HFFc6 (cell line): ENCODE measurements at regions not wholly inside any gene's neighbourhood (a gene's known extent, or its start where the extent isn't known, plus 50 kb on each side); places are given as distances from the start of the nearest gene placed in this dataset.

Source experiments
- DNase-seq: peaks from one replicate; pipeline ENCODE4 v3.0.0-alpha.2; 2018
- H3K27ac Mint-ChIP-seq: 2 replicates; pipeline ENCODE4 v1.8.0; 2020; ENCODE audit warnings: mild to moderate bottlenecking, mixed read lengths
- H3K27me3 Mint-ChIP-seq: 2 replicates; pipeline ENCODE4 v1.8.0; 2021; ENCODE audit warnings: mild to moderate bottlenecking, moderate library complexity, mixed read lengths; ENCODE audit not compliant: insufficient read depth
- H3K36me3 Mint-ChIP-seq: 2 replicates; pipeline ENCODE4 v1.8.0; 2021; ENCODE audit warnings: low read depth, mixed read lengths
- H3K4me1 Mint-ChIP-seq: 2 replicates; pipeline ENCODE4 v1.8.0; 2020; ENCODE audit warnings: low read depth, mixed read lengths
- H3K4me3 Mint-ChIP-seq: 2 replicates; pipeline ENCODE4 v1.8.0; 2020; ENCODE audit warnings: mild to moderate bottlenecking, moderate library complexity, mixed read lengths
- H3K9me3 Mint-ChIP-seq: 2 replicates; pipeline ENCODE4 v1.8.0; 2020; ENCODE audit warnings: mild to moderate bottlenecking, mixed read lengths
- CTCF ChIP-seq: fragments of 200-600 bp; sonication (generic); IDR thresholded peaks from 2 replicates; pipeline ENCODE4 v1.5.0; 2021; ENCODE audit warnings: antibody characterized with exemption, mild to moderate bottlenecking

GRCh38 chr7:134368851-134369544 is 52.3 kb upstream of the SLC35B4 start:
- DNase-seq = peak; percentile 65
- H3K36me3 Mint-ChIP-seq = no peaks in the 10 kb centered on the region
- H3K4me1 Mint-ChIP-seq = peaks cover 48% of the 10 kb centered on the region
- H3K27ac Mint-ChIP-seq = peak overlapping the region; percentile 46; the same call in 1 of the 2 replicates
- peaks cover 8% of the 10 kb centered on the region; the same call in 1 of the 2 replicates for H3K27me3 Mint-ChIP-seq
- TF ChIP-seq CTCF = no peak
- no peaks in the 10 kb centered on the region for H3K9me3 Mint-ChIP-seq
- H3K4me3 Mint-ChIP-seq = no peak overlapping the region

- Mint-ChIP-seq H3K9me3 (no peaks in the 10 kb centered on the region), H3K27ac (no peak overlapping the region), H3K27me3 (no peaks in the 10 kb centered on the region; the same call in 1 of the 2 replicates), H3K4me3 (no peak overlapping the region), H3K36me3 (no peaks in the 10 kb centered on the region), H3K4me1 (peaks cover 54% of the 10 kb centered on the region)
- TF ChIP-seq CTCF = no peak
- no peak for DNase-seq
Observed at GRCh38 chr7:134367956-134368749, 51.4 kb upstream of the SLC35B4 start.
